ENCODE measurements at regions not wholly inside any gene's neighbourhood (a gene's known extent, or its start where the extent isn't known, plus 50 kb on each side); places are given as distances from the start of the nearest gene placed in this dataset.

GRCh38 chr3:75342425-75342824 lies 321.7 kb upstream of the FRG2C start:
- TF ChIP-seq CTCF (IDR thresholded peaks at IDR 0.05), result no peak
- TF ChIP-seq EZH2 (IDR thresholded peaks at IDR 0.05; ENCODE audit: borderline replicate concordance, insufficient read depth, low read depth, low read length, poor library complexity, severe bottlenecking), result no peak
